A673 (cell line): ENCODE measurements at regions not wholly inside any gene's neighbourhood (a gene's known extent, or its start where the extent isn't known, plus 50 kb on each side); places are given as distances from the start of the nearest gene placed in this dataset.

ENCODE experiments used
- CTCF ChIP-seq: fragments of 300-800, 200-600 bp; sonication (generic); conservative IDR thresholded peaks from 2 replicates; pipeline ENCODE4 v1.5.1; 2017; ENCODE audit warnings: low read depth, mild to moderate bottlenecking, antibody characterized with exemption, low read length, moderate library complexity, mixed read lengths
- EZH2 ChIP-seq: fragments of 200-600 bp; sonication (generic); IDR thresholded peaks from 2 replicates; pipeline ENCODE4 v1.6.1; 2017; ENCODE audit warnings: borderline replicate concordance, low read depth, mild to moderate bottlenecking, mixed read lengths, antibody characterized with exemption, low read length; ENCODE audit not compliant: poor library complexity, severe bottlenecking

- TF ChIP-seq CTCF (no peak), EZH2 (no peak)
These were observed 305.8 kb downstream of the AACS start for GRCh38 chr12:125371033-125371432.
